Neural cell (in vitro differentiated cells): ENCODE measurements at regions not wholly inside any gene's neighbourhood (a gene's known extent, or its start where the extent isn't known, plus 50 kb on each side); places are given as distances from the start of the nearest gene placed in this dataset.

Source experiments
- CTCF ChIP-seq: fragments of 450-650 bp; IDR thresholded peaks from 2 replicates; pipeline ENCODE4 v1.5.1; 2014; ENCODE audit warnings: antibody characterized with exemption, mild to moderate bottlenecking, moderate library complexity; ENCODE audit not compliant: poor library complexity, severe bottlenecking
- EP300 ChIP-seq: fragments of 450-650 bp; conservative IDR thresholded peaks from 2 replicates; pipeline ENCODE4 v1.6.1; 2014; ENCODE audit warnings: antibody characterized with exemption, mild to moderate bottlenecking, moderate library complexity; ENCODE audit not compliant: poor library complexity, severe bottlenecking
- SMC3 ChIP-seq: fragments of 450-650 bp; conservative IDR thresholded peaks from 2 replicates; pipeline ENCODE4 v1.6.1; 2014; ENCODE audit warnings: antibody characterized with exemption, mild to moderate bottlenecking, moderate library complexity; ENCODE audit not compliant: poor library complexity

- no peak for TF ChIP-seq CTCF
- TF ChIP-seq SMC3: no peak
- no peak for TF ChIP-seq EP300
These were observed 60.9 kb upstream of the SLC4A7 start for GRCh38 chr3:27545061-27545460.
